Sigmoid colon (tissue), 4 donors: ENCODE measurements at regions not wholly inside any gene's neighbourhood (a gene's known extent, or its start where the extent isn't known, plus 50 kb on each side); places are given as distances from the start of the nearest gene placed in this dataset.

Source experiments
- CTCF ChIP-seq, 4 experiments: fragments of 450-650 bp in 3 of 4; fragments of 200-600 bp in 1 of 4; IDR thresholded peaks; one replicate each; pipeline ENCODE4 v1.5.1; 2016 to 2019; ENCODE audit warnings: antibody characterized with exemption in 4 of 4, mild to moderate bottlenecking in 3 of 4, moderate library complexity in 2 of 4
- EP300 ChIP-seq, 4 donors: sonication (generic); formaldehyde crosslinking; IDR thresholded peaks; one replicate each; pipeline ENCODE4 v1.6.1; 2017; ENCODE audit warnings: antibody characterized with exemption in 4 of 4
- POLR2A ChIP-seq, 2 donors: fragments of 450-650 bp; IDR thresholded peaks; one replicate each; pipeline ENCODE4 v1.6.1; 2016; ENCODE audit warnings: antibody characterized with exemption in 2 of 2, mild to moderate bottlenecking in 2 of 2, moderate library complexity in 2 of 2
- POLR2AphosphoS5 ChIP-seq, 4 donors: sonication (generic); formaldehyde crosslinking; IDR thresholded peaks; one replicate each; pipeline ENCODE4 v1.6.1; 2017; ENCODE audit warnings: antibody characterized with exemption in 4 of 4

- no peak for TF ChIP-seq CTCF (IDR thresholded peaks at IDR 0.05)
- TF ChIP-seq POLR2AphosphoS5 (IDR thresholded peaks at IDR 0.05), result no peak
- TF ChIP-seq POLR2A (IDR thresholded peaks at IDR 0.05), result no peak
- no peak for TF ChIP-seq EP300 (IDR thresholded peaks at IDR 0.05)
Measured at GRCh38 chr10:88161070-88161469, 297.6 kb downstream of the PTEN start.
